GM12878 (cell line): ENCODE measurements at regions not wholly inside any gene's neighbourhood (a gene's known extent, or its start where the extent isn't known, plus 50 kb on each side); places are given as distances from the start of the nearest gene placed in this dataset.

Experiments used
- ATAC-seq: fragments of 200-7000 bp; cut with Tn5 transposase; 3 replicates; pipeline ENCODE4 v1.9.1; 2020; ENCODE audit warnings: mild to moderate bottlenecking, moderate library complexity
- BruUV-seq: library from RNA; stranded (reverse); fragments of 400-500 nt; replicated peaks from 2 replicates; lab custom pipeline; 2021; lab: Mats Ljungman, UMichigan
- CTCF ChIA-PET: fragments of 300-600 bp; sonication (Branson Sonifier 250); formaldehyde crosslinking; extraction: SDS; loops from one replicate; lab custom pipeline; 2021; ENCODE audit warnings: inconsistent platforms; lab: Yijun Ruan, JAX
- POLR2A ChIA-PET: fragments of 350-600 bp; formaldehyde crosslinking; extraction: SDS; loops from one replicate; lab custom pipeline; 2021; ENCODE audit warnings: inconsistent platforms; lab: Charles Lee
- RAD21 ChIA-PET: fragments of 300-600 bp; sonication (Branson Sonifier 250); formaldehyde crosslinking; loops from one replicate; lab custom pipeline; 2023; ENCODE audit warnings: antibody characterized with exemption; ENCODE audit not compliant: unreplicated experiment; lab: Charles Lee
- SMC1A ChIA-PET: fragments of 300-600 bp; sonication (Branson Sonifier 250); formaldehyde crosslinking; loops from one replicate; lab custom pipeline; 2023; ENCODE audit not compliant: unreplicated experiment, uncharacterized antibody; lab: Charles Lee
- DNase-seq: peaks from one replicate; pipeline ENCODE4 v3.0.0-alpha.2; 2011; ENCODE audit warnings: low read depth, low spot score
- FAIRE-seq: peaks from 3 replicates; lab custom pipeline; 2011; peaks lifted over from hg19 to GRCh38; lab: Jason Lieb, UNC
- H2AFZ ChIP-seq: 2 replicates; pipeline ENCODE4 v1.6.0; 2011; ENCODE audit warnings: low read depth, low read length, control low read depth; ENCODE audit not compliant: control insufficient read depth
- H3K27ac ChIP-seq: 2 replicates; pipeline ENCODE4 v1.5.1; 2011; ENCODE audit warnings: control low read depth; ENCODE audit not compliant: control insufficient read depth, insufficient read depth
- H3K27me3 ChIP-seq, 2 experiments: replicated peaks in 1 of 2; 2 replicates each; pipeline versions ENCODE4 v1.6.0 to v1.6.1; 2011; ENCODE audit warnings: low read length in 1 of 2; ENCODE audit not compliant: control insufficient read depth in 2 of 2, insufficient read depth in 2 of 2
- H3K36me3 ChIP-seq, 2 experiments: 2 replicates each; pipeline ENCODE4 v1.5.1; 2011; ENCODE audit warnings: low read length in 1 of 2; ENCODE audit not compliant: control insufficient read depth in 2 of 2, insufficient read depth in 2 of 2
- H3K4me1 ChIP-seq: 2 replicates; pipeline ENCODE4 v1.6.1; 2011; ENCODE audit warnings: mild to moderate bottlenecking, low read length, moderate library complexity, mixed read lengths; ENCODE audit not compliant: control insufficient read depth, insufficient read depth
- H3K4me2 ChIP-seq: 2 replicates; pipeline ENCODE4 v1.6.0; 2011; ENCODE audit warnings: control low read depth; ENCODE audit not compliant: control insufficient read depth, insufficient read depth
- H3K4me3 ChIP-seq: fragments of 200-600 bp; sonication (generic); 2 replicates; pipeline ENCODE4 v1.5.1; 2016
- H3K79me2 ChIP-seq: 2 replicates; pipeline ENCODE4 v1.6.0; 2011; ENCODE audit warnings: low read length; ENCODE audit not compliant: control insufficient read depth, insufficient read depth
- H3K9ac ChIP-seq: 2 replicates; pipeline ENCODE4 v1.8.0; 2011; ENCODE audit warnings: low read length, control low read depth, mixed read lengths; ENCODE audit not compliant: control insufficient read depth, insufficient read depth
- H3K9me3 ChIP-seq: replicated peaks from 3 replicates; pipeline ENCODE4 v1.5.1; 2011; ENCODE audit warnings: mild to moderate bottlenecking, low read length; ENCODE audit not compliant: control insufficient read depth, insufficient read depth
- H4K20me1 ChIP-seq: 2 replicates; pipeline ENCODE4 v1.6.0; 2011; ENCODE audit not compliant: control insufficient read depth, insufficient read depth
- ATF7 ChIP-seq: fragments of 450-650 bp; IDR thresholded peaks from 2 replicates; pipeline ENCODE4 v1.6.1; 2016; ENCODE audit warnings: low read depth, mild to moderate bottlenecking
- BMI1 ChIP-seq: fragments of 450-650 bp; IDR thresholded peaks from 2 replicates; pipeline ENCODE4 v1.6.1; 2016; ENCODE audit warnings: mild to moderate bottlenecking, moderate library complexity, borderline replicate concordance
- NFYA ChIP-seq: IDR thresholded peaks from 2 replicates; pipeline ENCODE4 v1.6.1; 2011; ENCODE audit warnings: low read depth, mild to moderate bottlenecking, low read length, improper control_type of control experiment, borderline replicate concordance
- RAD21 ChIP-seq: IDR thresholded peaks from 2 replicates; pipeline ENCODE4 v1.6.1; 2011; ENCODE audit warnings: mild to moderate bottlenecking, low read depth, low read length, moderate library complexity; ENCODE audit not compliant: insufficient read depth
- SPI1 ChIP-seq: IDR thresholded peaks from 2 replicates; pipeline ENCODE4 v1.6.1; 2011; ENCODE audit warnings: low read depth, mild to moderate bottlenecking, low read length, moderate library complexity, borderline replicate concordance; ENCODE audit not compliant: insufficient read depth
- SRF ChIP-seq, 2 experiments: IDR thresholded peaks; 2 replicates each; pipeline ENCODE4 v1.6.1; 2011; ENCODE audit warnings: low read depth in 2 of 2, low read length in 2 of 2, mild to moderate bottlenecking in 1 of 2, moderate library complexity in 1 of 2
- TARDBP ChIP-seq: IDR thresholded peaks from 2 replicates; pipeline ENCODE4 v1.6.1; 2016; ENCODE audit warnings: borderline replicate concordance
- ZBED1 ChIP-seq: IDR thresholded peaks from 2 replicates; pipeline ENCODE4 v1.6.1; 2016; ENCODE audit warnings: borderline replicate concordance
- WGBS: methylation state at CpG from one replicate; pipeline ENCODE4 v1.1.6; 2016; ENCODE audit warnings: low lambda C conversion rate; ENCODE audit not compliant: insufficient replicate concordance, insufficient coverage; ENCODE audit errors: missing lambda C conversion rate; 5-methylcytosine and 5-hydroxymethylcytosine counted together
- in situ Hi-C: fragments of 300-500 bp; cut with MboI; formaldehyde crosslinking; loops from 9 replicates; pipeline ENCODE4 v1.14.3; 2018; ENCODE audit warnings: mixed read lengths
- intact Hi-C: fragments of 100-400 bp; cut with micrococcal nuclease; formaldehyde crosslinking; loops from one replicate; pipeline ENCODE4 v1.14.2; 2022; ENCODE audit not compliant: unreplicated experiment
- TF ChIP-seq, protein P1 (sequence below): fragments of 450-650 bp; IDR thresholded peaks from 2 replicates; pipeline ENCODE4 v1.6.1; 2017; ENCODE audit warnings: mild to moderate bottlenecking, low read depth, inconsistent platforms; ENCODE audit not compliant: poor library complexity, severe bottlenecking
- TF ChIP-seq, protein P2 (sequence below): IDR thresholded peaks from 2 replicates; pipeline ENCODE4 v1.6.1; 2011; ENCODE audit warnings: low read depth, low read length, improper control_type of control experiment, borderline replicate concordance
- TF ChIP-seq, protein P3 (sequence below): fragments of 450-650 bp; conservative IDR thresholded peaks from 2 replicates; pipeline ENCODE4 v1.6.1; 2017; ENCODE audit warnings: mild to moderate bottlenecking, moderate library complexity

DNA sequence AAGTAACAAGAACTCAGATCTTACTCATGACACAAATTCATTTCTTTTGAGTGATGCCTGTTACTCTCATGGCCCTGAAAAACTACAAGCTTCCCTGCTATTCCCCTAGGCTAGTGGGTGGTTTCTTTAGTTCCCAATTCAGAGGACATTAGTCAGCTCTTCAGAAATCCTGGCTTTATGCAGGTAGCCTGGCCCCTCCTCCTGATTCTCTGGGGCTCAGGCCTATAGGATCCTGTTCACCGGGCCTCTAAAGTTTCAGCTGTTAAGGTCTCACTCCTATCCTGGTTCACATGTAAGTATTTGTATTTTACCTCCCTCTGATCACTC, 87.3 kb upstream of the IRX5 start:
- POLR2A ChIA-PET = no interaction called here
- H3K4me2 ChIP-seq = no peak overlapping the region
- H3K36me3 ChIP-seq = no peaks in the 10 kb centered on the region
- H3K27ac ChIP-seq = no peak overlapping the region
- in situ Hi-C loops = no loop called here
- RAD21 ChIA-PET = no interaction called here
- H3K79me2 ChIP-seq = no peaks in the 10 kb centered on the region
- no peak overlapping the region for H3K4me3 ChIP-seq
- SMC1A ChIA-PET = no interaction called here
- H4K20me1 ChIP-seq = no peaks in the 10 kb centered on the region
- intact Hi-C loops = no loop called here
- no peaks in the 10 kb centered on the region for H3K27me3 ChIP-seq
- FAIRE-seq (no peak), ATAC-seq (no peak), DNase-seq (no peak)
- TF ChIP-seq SRF (IDR thresholded peaks at IDR 0.05; ENCODE audit: low read depth in 2 of 2, low read length in 2 of 2) (no peak), BMI1 (no peak)
- no peaks in the 10 kb centered on the region for H3K9me3 ChIP-seq
- H3K4me1 ChIP-seq = no peaks in the 10 kb centered on the region
- no peak overlapping the region for H2AFZ ChIP-seq
- CTCF ChIA-PET = no interaction called here
- no peak overlapping the region for H3K9ac ChIP-seq
- no TSS peak for BruUV-seq
- 0% methylated on average over 1 of the region's 1 CpG for WGBS

DNA sequence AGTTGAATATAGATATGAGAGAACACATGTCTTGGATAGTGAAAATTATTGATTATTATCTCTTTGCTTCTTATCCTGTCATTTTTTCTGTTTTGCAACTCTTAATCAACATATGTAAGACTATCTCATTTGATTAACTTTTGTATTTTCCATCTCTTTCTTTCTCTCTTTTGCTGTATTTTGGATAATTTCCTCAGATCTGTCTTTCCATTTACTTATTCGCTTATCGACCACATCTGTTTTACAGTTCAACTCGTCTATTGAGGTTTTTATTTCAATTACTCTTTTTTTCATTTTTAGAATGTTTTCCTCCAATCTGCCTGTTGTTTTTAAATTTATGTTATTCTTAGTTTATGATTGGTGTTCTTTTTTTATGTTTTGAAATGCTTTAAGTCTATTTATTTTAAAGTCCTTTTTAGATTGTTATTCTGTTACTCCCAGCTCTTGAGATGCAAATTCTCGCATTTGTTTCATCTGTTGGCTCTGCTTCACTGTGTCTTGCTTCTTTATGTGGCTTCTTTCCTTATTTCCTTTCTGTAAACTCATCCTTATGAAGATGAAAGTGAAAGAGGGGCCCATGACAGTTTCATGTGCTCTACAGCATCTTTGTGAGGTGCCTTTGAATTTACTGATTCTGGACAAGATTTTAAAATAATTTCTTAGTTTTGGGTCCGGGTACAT, 87.8 kb upstream of the IRX5 start:
- no peaks in the 10 kb centered on the region for H3K9me3 ChIP-seq
- no peaks in the 10 kb centered on the region for H3K27me3 ChIP-seq
- H2AFZ ChIP-seq = no peak overlapping the region
- H3K27ac ChIP-seq = no peak overlapping the region
- BruUV-seq = no TSS peak
- WGBS = 49% methylated on average over 5 of the region's 5 CpGs
- H3K4me1 ChIP-seq = no peaks in the 10 kb centered on the region
- no peak overlapping the region for H3K4me2 ChIP-seq
- ChIA-PET SMC1A (no interaction called here), POLR2A (no interaction called here), CTCF (no interaction called here), RAD21 (no interaction called here)
- ATAC-seq (no peak), FAIRE-seq (no peak), DNase-seq (no peak)
- intact Hi-C loops (no loop called here), in situ Hi-C loops (no loop called here)
- no peaks in the 10 kb centered on the region for H3K79me2 ChIP-seq
- H3K9ac ChIP-seq = no peak overlapping the region
- no peaks in the 10 kb centered on the region for H3K36me3 ChIP-seq
- H4K20me1 ChIP-seq = no peaks in the 10 kb centered on the region
- no peak overlapping the region for H3K4me3 ChIP-seq
- TF ChIP-seq, protein P1, sequence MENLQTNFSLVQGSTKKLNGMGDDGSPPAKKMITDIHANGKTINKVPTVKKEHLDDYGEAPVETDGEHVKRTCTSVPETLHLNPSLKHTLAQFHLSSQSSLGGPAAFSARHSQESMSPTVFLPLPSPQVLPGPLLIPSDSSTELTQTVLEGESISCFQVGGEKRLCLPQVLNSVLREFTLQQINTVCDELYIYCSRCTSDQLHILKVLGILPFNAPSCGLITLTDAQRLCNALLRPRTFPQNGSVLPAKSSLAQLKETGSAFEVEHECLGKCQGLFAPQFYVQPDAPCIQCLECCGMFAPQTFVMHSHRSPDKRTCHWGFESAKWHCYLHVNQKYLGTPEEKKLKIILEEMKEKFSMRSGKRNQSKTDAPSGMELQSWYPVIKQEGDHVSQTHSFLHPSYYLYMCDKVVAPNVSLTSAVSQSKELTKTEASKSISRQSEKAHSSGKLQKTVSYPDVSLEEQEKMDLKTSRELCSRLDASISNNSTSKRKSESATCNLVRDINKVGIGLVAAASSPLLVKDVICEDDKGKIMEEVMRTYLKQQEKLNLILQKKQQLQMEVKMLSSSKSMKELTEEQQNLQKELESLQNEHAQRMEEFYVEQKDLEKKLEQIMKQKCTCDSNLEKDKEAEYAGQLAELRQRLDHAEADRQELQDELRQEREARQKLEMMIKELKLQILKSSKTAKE = no peak
- no peak for TF ChIP-seq SPI1
- TF ChIP-seq, protein P2, sequence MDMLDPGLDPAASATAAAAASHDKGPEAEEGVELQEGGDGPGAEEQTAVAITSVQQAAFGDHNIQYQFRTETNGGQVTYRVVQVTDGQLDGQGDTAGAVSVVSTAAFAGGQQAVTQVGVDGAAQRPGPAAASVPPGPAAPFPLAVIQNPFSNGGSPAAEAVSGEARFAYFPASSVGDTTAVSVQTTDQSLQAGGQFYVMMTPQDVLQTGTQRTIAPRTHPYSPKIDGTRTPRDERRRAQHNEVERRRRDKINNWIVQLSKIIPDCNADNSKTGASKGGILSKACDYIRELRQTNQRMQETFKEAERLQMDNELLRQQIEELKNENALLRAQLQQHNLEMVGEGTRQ = no peak
- TF ChIP-seq NFYA = no peak
- TF ChIP-seq TARDBP = no peak
- TF ChIP-seq RAD21 = no peak
- no peak for TF ChIP-seq ZBED1
- TF ChIP-seq, protein P3, sequence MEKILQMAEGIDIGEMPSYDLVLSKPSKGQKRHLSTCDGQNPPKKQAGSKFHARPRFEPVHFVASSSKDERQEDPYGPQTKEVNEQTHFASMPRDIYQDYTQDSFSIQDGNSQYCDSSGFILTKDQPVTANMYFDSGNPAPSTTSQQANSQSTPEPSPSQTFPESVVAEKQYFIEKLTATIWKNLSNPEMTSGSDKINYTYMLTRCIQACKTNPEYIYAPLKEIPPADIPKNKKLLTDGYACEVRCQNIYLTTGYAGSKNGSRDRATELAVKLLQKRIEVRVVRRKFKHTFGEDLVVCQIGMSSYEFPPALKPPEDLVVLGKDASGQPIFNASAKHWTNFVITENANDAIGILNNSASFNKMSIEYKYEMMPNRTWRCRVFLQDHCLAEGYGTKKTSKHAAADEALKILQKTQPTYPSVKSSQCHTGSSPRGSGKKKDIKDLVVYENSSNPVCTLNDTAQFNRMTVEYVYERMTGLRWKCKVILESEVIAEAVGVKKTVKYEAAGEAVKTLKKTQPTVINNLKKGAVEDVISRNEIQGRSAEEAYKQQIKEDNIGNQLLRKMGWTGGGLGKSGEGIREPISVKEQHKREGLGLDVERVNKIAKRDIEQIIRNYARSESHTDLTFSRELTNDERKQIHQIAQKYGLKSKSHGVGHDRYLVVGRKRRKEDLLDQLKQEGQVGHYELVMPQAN = no peak
- no peak for TF ChIP-seq ATF7
